CD4-positive, alpha-beta T cell (primary cell): ENCODE measurements at regions not wholly inside any gene's neighbourhood (a gene's known extent, or its start where the extent isn't known, plus 50 kb on each side); places are given as distances from the start of the nearest gene placed in this dataset.

Source experiments
- ATAC-seq: fragments of 200-7000 bp; cut with Tn5 transposase; one replicate; pipeline ENCODE4 v1.10.0; 2022; ENCODE audit warnings: mild to moderate bottlenecking; ENCODE audit not compliant: poor library complexity
- CTCF ChIA-PET: fragments of 350-600 bp; sonication (Branson Sonifier 250); formaldehyde crosslinking; loops from one replicate; lab custom pipeline; 2021; ENCODE audit warnings: antibody characterized with exemption, inconsistent platforms; lab: Charles Lee
- POLR2A ChIA-PET: fragments of 350-600 bp; sonication (Branson Sonifier 250); formaldehyde crosslinking; loops from one replicate; lab custom pipeline; 2021; ENCODE audit warnings: antibody characterized with exemption, inconsistent platforms; lab: Charles Lee
- DNase-seq, 14 experiments: peaks; one replicate each; pipeline ENCODE4 v3.0.0-alpha.2; 2013 to 2020; ENCODE audit warnings: mixed read lengths in 2 of 14
- H3K27ac ChIP-seq, 2 donors: one replicate each; pipeline versions ENCODE4 v1.5.1 to v1.7.0; 2013; ENCODE audit warnings: low read length in 2 of 2, low read depth in 1 of 2, mild to moderate bottlenecking in 1 of 2
- H3K27me3 ChIP-seq, 2 experiments: 1 replicate in 1 of 2; 2 replicates in 1 of 2; pipeline versions ENCODE4 v1.6.1 to v1.7.0; 2013; ENCODE audit warnings: low read length in 2 of 2, control low read depth in 1 of 2, mild to moderate bottlenecking in 1 of 2, moderate library complexity in 1 of 2; ENCODE audit not compliant: insufficient read depth in 2 of 2, control insufficient read depth in 1 of 2
- H3K36me3 ChIP-seq: one replicate; pipeline ENCODE4 v1.6.1; 2013; ENCODE audit warnings: low read length, control low read depth; ENCODE audit not compliant: insufficient read depth
- H3K4me1 ChIP-seq: one replicate; pipeline ENCODE4 v1.6.1; 2013; ENCODE audit warnings: low read length, control low read depth; ENCODE audit not compliant: insufficient read depth
- H3K4me3 ChIP-seq: one replicate; pipeline ENCODE4 v1.5.1; 2013; ENCODE audit warnings: mild to moderate bottlenecking, low read length, moderate library complexity
- H3K9me3 ChIP-seq, 2 experiments: 1 replicate in 1 of 2; 2 replicates in 1 of 2; pipeline versions ENCODE4 v1.6.1 to v1.7.0; 2013; ENCODE audit warnings: low read length in 2 of 2, mild to moderate bottlenecking in 2 of 2, control low read depth in 1 of 2, moderate library complexity in 1 of 2; ENCODE audit not compliant: control insufficient read depth in 1 of 2, insufficient read depth in 1 of 2
- H3K27ac Mint-ChIP-seq: one replicate; pipeline ENCODE4 v1.8.0; 2020; ENCODE audit warnings: mixed read lengths
- H3K27me3 Mint-ChIP-seq: one replicate; pipeline ENCODE4 v1.8.0; 2021; ENCODE audit warnings: mixed read lengths
- H3K36me3 Mint-ChIP-seq: one replicate; pipeline ENCODE4 v1.8.0; 2021; ENCODE audit warnings: low read depth, mixed read lengths
- H3K4me1 Mint-ChIP-seq: one replicate; pipeline ENCODE4 v1.8.0; 2021; ENCODE audit warnings: low read depth, mixed read lengths
- H3K4me3 Mint-ChIP-seq: one replicate; pipeline ENCODE4 v1.8.0; 2020; ENCODE audit warnings: mild to moderate bottlenecking, mixed read lengths
- H3K9me3 Mint-ChIP-seq: one replicate; pipeline ENCODE4 v1.8.0; 2020; ENCODE audit warnings: mixed read lengths
- CTCF ChIP-seq: fragments of 200-600 bp; IDR thresholded peaks from one replicate; pipeline ENCODE4 v1.8.0; 2022; ENCODE audit warnings: antibody characterized with exemption, mild to moderate bottlenecking
- intact Hi-C, 2 experiments: fragments of 100-400 bp; cut with DNase I in 1 of 2; cut with micrococcal nuclease in 1 of 2; formaldehyde crosslinking; loops; one replicate each; pipeline versions ENCODE4 v1.15.1 to v1.9.0; 2023 to 2025; cut with DNase I, micrococcal nuclease

GRCh38 chr10:125553091-125553490 is 129.9 kb downstream of the TEX36 start:
- intact Hi-C loops = no loop called here
- H3K9me3 ChIP-seq = peaks cover 5 to 8% of the 10 kb centered on the region in 2 experiments
- H3K36me3 ChIP-seq = no peaks in the 10 kb centered on the region
- no peaks in the 10 kb centered on the region for H3K36me3 Mint-ChIP-seq
- peaks cover 5% of the 10 kb centered on the region for H3K9me3 Mint-ChIP-seq
- peaks cover 19% of the 10 kb centered on the region for H3K27me3 Mint-ChIP-seq
- H3K27ac Mint-ChIP-seq = no peak overlapping the region
- H3K4me3 Mint-ChIP-seq = no peak overlapping the region
- no peak overlapping the region for H3K4me3 ChIP-seq
- ChIA-PET CTCF (no interaction called here), POLR2A (no interaction called here)
- no peak for TF ChIP-seq CTCF
- ATAC-seq = no peak
- peaks cover 0 to 3% of the 10 kb centered on the region in 2 experiments for H3K27me3 ChIP-seq
- H3K4me1 Mint-ChIP-seq = no peaks in the 10 kb centered on the region
- DNase-seq = no peak
- H3K27ac ChIP-seq = no peak overlapping the region
- no peaks in the 10 kb centered on the region for H3K4me1 ChIP-seq

GRCh38 chr10:125551247-125551646 is 131.7 kb downstream of the TEX36 start:
- Mint-ChIP-seq H3K9me3 (peaks cover 5% of the 10 kb centered on the region), H3K4me1 (no peaks in the 10 kb centered on the region), H3K36me3 (no peaks in the 10 kb centered on the region), H3K27me3 (peaks cover 1% of the 10 kb centered on the region), H3K27ac (no peak overlapping the region), H3K4me3 (no peak overlapping the region)
- ChIA-PET CTCF (no interaction called here), POLR2A (no interaction called here)
- H3K36me3 ChIP-seq = no peaks in the 10 kb centered on the region
- ATAC-seq (no peak), DNase-seq (no peak)
- H3K27ac ChIP-seq = no peak overlapping the region
- intact Hi-C loops = no loop called here
- H3K9me3 ChIP-seq = peaks cover 5 to 8% of the 10 kb centered on the region in 2 experiments
- H3K4me3 ChIP-seq = no peak overlapping the region
- peaks cover 0 to 3% of the 10 kb centered on the region in 2 experiments for H3K27me3 ChIP-seq
- TF ChIP-seq CTCF = no peak
- no peaks in the 10 kb centered on the region for H3K4me1 ChIP-seq

- Histone ChIP-seq H3K4me1 (no peaks in the 10 kb centered on the region), H3K27ac (no peak overlapping the region), H3K4me3 (no peak overlapping the region), H3K27me3 (peaks cover 0 to 3% of the 10 kb centered on the region in 2 experiments), H3K36me3 (no peaks in the 10 kb centered on the region), H3K9me3 (peaks cover 5 to 8% of the 10 kb centered on the region in 2 experiments)
- no peak for TF ChIP-seq CTCF
- H3K4me3 Mint-ChIP-seq = no peak overlapping the region
- no peak for DNase-seq
- intact Hi-C loops = no loop called here
- no peaks in the 10 kb centered on the region for H3K4me1 Mint-ChIP-seq
- peaks cover 5% of the 10 kb centered on the region for H3K9me3 Mint-ChIP-seq
- no peaks in the 10 kb centered on the region for H3K36me3 Mint-ChIP-seq
- POLR2A ChIA-PET = no interaction called here
- CTCF ChIA-PET = no interaction called here
- peaks cover 2% of the 10 kb centered on the region for H3K27me3 Mint-ChIP-seq
- H3K27ac Mint-ChIP-seq = no peak overlapping the region
- no peak for ATAC-seq
Observed at GRCh38 chr10:125550362-125550761, 132.6 kb downstream of the TEX36 start.
